ENCODE measurements at regions not wholly inside any gene's neighbourhood (a gene's known extent, or its start where the extent isn't known, plus 50 kb on each side); places are given as distances from the start of the nearest gene placed in this dataset.

- no peak for TF ChIP-seq KDM1A (IDR thresholded peaks at IDR 0.05; ENCODE audit: borderline replicate concordance, low read length)
These were observed 881.1 kb downstream of the EPHA7 start (continued) for GRCh38 chr6:92538275-92538674.

Data from H1 (cell line).